Fibroblast of lung (primary cell): ENCODE measurements at regions not wholly inside any gene's neighbourhood (a gene's known extent, or its start where the extent isn't known, plus 50 kb on each side); places are given as distances from the start of the nearest gene placed in this dataset.
"Not testable (repeated sequence)": the region's sequence is repeated elsewhere in the genome, so short reads cannot be mapped to it uniquely, and the experiment has no call there.

Experiments
- CTCF ChIP-seq, 2 donors: IDR thresholded peaks in 1 of 2; conservative IDR thresholded peaks in 1 of 2; 1 replicate in 1 of 2; 2 replicates in 1 of 2; pipeline ENCODE4 v1.5.1; 2011 to 2012; ENCODE audit warnings: low read length in 2 of 2, control low read depth in 1 of 2, inconsistent platforms in 1 of 2, low read depth in 1 of 2, mild to moderate bottlenecking in 1 of 2
- EZH2 ChIP-seq: IDR thresholded peaks from 2 replicates; pipeline ENCODE4 v1.5.1; 2012; ENCODE audit warnings: low read length, control low read depth, mild to moderate bottlenecking; ENCODE audit errors: missing control alignments

GRCh38 chr1:244300029-244300375, 151.7 kb downstream of the ADSS2 start:
- TF ChIP-seq CTCF (conservative IDR thresholded peaks at IDR 0.05 in 1 of 2, IDR thresholded peaks at IDR 0.05 in 1 of 2; ENCODE audit: low read depth in 1 of 2, low read length in 2 of 2); EZH2: not testable (repeated sequence)
